ENCODE measurements at regions not wholly inside any gene's neighbourhood (a gene's known extent, or its start where the extent isn't known, plus 50 kb on each side); places are given as distances from the start of the nearest gene placed in this dataset.
"Not testable (repeated sequence)": the region's sequence is repeated elsewhere in the genome, so short reads cannot be mapped to it uniquely, and the experiment has no call there.

- TF ChIP-seq DNMT1 (CRISPR knock-in tag; IDR thresholded peaks at IDR 0.05) (no peak), HNRNPLL (IDR thresholded peaks at IDR 0.05; ENCODE audit: low read depth, low read length, poor library complexity, severe bottlenecking) (no peak), ELF3 (CRISPR knock-in tag; IDR thresholded peaks at IDR 0.05) (no peak), ZNF30 (CRISPR knock-in tag; IDR thresholded peaks at IDR 0.05) (no peak)
Observed at GRCh38 chr5:85651731-85652130, 966.0 kb upstream of the COX7C start (continued).

- H3K9ac ChIP-seq (ENCODE audit: insufficient read depth, low read depth, low read length); intact Hi-C loops (cut with micrococcal nuclease; ENCODE audit: unreplicated experiment): not testable (repeated sequence)
Observed at GRCh38 chr5:85654144-85654543, 963.6 kb upstream of the COX7C start.

DNA sequence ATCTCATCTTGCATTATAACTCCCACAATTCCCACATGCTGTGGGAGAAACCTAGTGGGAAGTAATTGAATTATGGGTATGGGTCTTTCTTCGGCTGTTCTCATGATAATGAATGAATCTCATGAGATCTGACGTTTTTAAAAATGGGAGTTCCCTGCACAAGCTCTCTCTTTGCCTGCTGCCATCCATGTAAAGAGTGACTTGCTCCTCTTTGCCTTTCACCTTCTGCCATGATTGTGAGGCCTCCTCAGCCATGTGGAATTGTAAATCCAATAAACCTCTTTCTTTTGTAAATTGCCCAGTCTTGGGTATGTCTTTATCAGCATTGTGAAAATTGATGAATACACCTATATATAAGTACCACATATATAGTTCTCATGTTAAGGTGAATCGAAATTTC lies 961.7 kb upstream of the COX7C start:
- H3K27ac ChIP-seq (ENCODE audit: extremely low read length, insufficient read depth, low read length) = no peak overlapping the region
- H3K4me3 ChIP-seq (replicated peaks in 1 of 3; ENCODE audit: insufficient read depth in 1 of 3, low read depth in 2 of 3, low read length in 3 of 3) = no peak overlapping the region
- no peak for FAIRE-seq
- no peak overlapping the region for H2AFZ ChIP-seq (ENCODE audit: low read length)
- no peaks in the 10 kb centered on the region for H3K27me3 ChIP-seq (ENCODE audit: control insufficient read depth in 1 of 2, insufficient read depth in 2 of 2, low read length in 2 of 2)
- POLR2A ChIA-PET = no interaction called here
- H3K9ac ChIP-seq (ENCODE audit: insufficient read depth, low read depth, low read length) = no peak overlapping the region
- no peaks in the 10 kb centered on the region for H3K9me3 ChIP-seq (ENCODE audit: low read length)
- no peaks in the 10 kb centered on the region for H3K36me3 ChIP-seq (replicated peaks in 1 of 2; ENCODE audit: control insufficient read depth in 1 of 2, insufficient read depth in 2 of 2, low read length in 2 of 2)
- no peaks in the 10 kb centered on the region for H3K4me1 ChIP-seq (ENCODE audit: insufficient read depth, low read length)
- TF ChIP-seq ZNF460 (CRISPR knock-in tag; IDR thresholded peaks at IDR 0.05; ENCODE audit: borderline replicate concordance) (no peak), HHEX (CRISPR knock-in tag; IDR thresholded peaks at IDR 0.05) (no peak), ZNF563 (CRISPR knock-in tag; IDR thresholded peaks at IDR 0.05) (no peak), FOXK1 (CRISPR knock-in tag; IDR thresholded peaks at IDR 0.05; ENCODE audit: borderline replicate concordance, low read depth) (no peak), RFX3 (CRISPR knock-in tag; IDR thresholded peaks at IDR 0.05) (no peak), ZNF546 (CRISPR knock-in tag; conservative IDR thresholded peaks at IDR 0.05) (no peak), ZNF280B (CRISPR knock-in tag; IDR thresholded peaks at IDR 0.05; ENCODE audit: borderline replicate concordance) (no peak)
- TF ChIP-seq, protein P1, sequence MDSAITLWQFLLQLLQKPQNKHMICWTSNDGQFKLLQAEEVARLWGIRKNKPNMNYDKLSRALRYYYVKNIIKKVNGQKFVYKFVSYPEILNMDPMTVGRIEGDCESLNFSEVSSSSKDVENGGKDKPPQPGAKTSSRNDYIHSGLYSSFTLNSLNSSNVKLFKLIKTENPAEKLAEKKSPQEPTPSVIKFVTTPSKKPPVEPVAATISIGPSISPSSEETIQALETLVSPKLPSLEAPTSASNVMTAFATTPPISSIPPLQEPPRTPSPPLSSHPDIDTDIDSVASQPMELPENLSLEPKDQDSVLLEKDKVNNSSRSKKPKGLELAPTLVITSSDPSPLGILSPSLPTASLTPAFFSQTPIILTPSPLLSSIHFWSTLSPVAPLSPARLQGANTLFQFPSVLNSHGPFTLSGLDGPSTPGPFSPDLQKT (CRISPR knock-in tag; IDR thresholded peaks at IDR 0.05; ENCODE audit: borderline replicate concordance) = no peak
- H3K4me2 ChIP-seq (ENCODE audit: low read depth, low read length) = no peak overlapping the region
- BruUV-seq (replicated peaks) = no TSS peak
- WGBS (ENCODE audit: low lambda C conversion rate) = 2% methylated on average over 3 of the region's 3 CpGs
- in situ Hi-C loops (cut with HindIII; ENCODE audit: extremely low pct_ligation_motif_present, low pct_unique_long_range_greater_than_20kb) (no loop called here), intact Hi-C loops (cut with micrococcal nuclease; ENCODE audit: unreplicated experiment) (no loop called here)
- no peak for ATAC-seq
- H3K79me2 ChIP-seq (ENCODE audit: insufficient read depth, low read length) = no peaks in the 10 kb centered on the region
- CTCF ChIA-PET (ENCODE audit: low intra/inter-chr PET ratio, low total read pairs) = no interaction called here
- H4K20me1 ChIP-seq (ENCODE audit: insufficient read depth, low read length) = no peaks in the 10 kb centered on the region
- DNase-seq (ENCODE audit: low spot score) = no peak

More at GRCh38 chr5:85654144-85654543, 963.6 kb upstream of the COX7C start:
- H3K79me2 ChIP-seq (ENCODE audit: insufficient read depth, low read length); H3K9me3 ChIP-seq (ENCODE audit: low read length); H3K4me2 ChIP-seq (ENCODE audit: low read depth, low read length); in situ Hi-C loops (cut with HindIII; ENCODE audit: extremely low pct_ligation_motif_present, low pct_unique_long_range_greater_than_20kb); H3K36me3 ChIP-seq (replicated peaks in 1 of 2; ENCODE audit: control insufficient read depth in 1 of 2, insufficient read depth in 2 of 2, low read length in 2 of 2); DNase-seq (ENCODE audit: low spot score); ATAC-seq; H3K27ac ChIP-seq (ENCODE audit: extremely low read length, insufficient read depth, low read length); H3K4me3 ChIP-seq (replicated peaks in 1 of 3; ENCODE audit: insufficient read depth in 1 of 3, low read depth in 2 of 3, low read length in 3 of 3); H3K27me3 ChIP-seq (ENCODE audit: control insufficient read depth in 1 of 2, insufficient read depth in 2 of 2, low read length in 2 of 2); CTCF ChIA-PET (ENCODE audit: low intra/inter-chr PET ratio, low total read pairs); POLR2A ChIA-PET; H2AFZ ChIP-seq (ENCODE audit: low read length); FAIRE-seq; BruUV-seq (replicated peaks); H4K20me1 ChIP-seq (ENCODE audit: insufficient read depth, low read length); H3K4me1 ChIP-seq (ENCODE audit: insufficient read depth, low read length): not testable (repeated sequence)
- 1% methylated on average over 3 of the region's 3 CpGs for WGBS (ENCODE audit: low lambda C conversion rate)

Measured in HepG2 (cell line).